Testis (tissue), 2 donors: ENCODE measurements at regions not wholly inside any gene's neighbourhood (a gene's known extent, or its start where the extent isn't known, plus 50 kb on each side); places are given as distances from the start of the nearest gene placed in this dataset.

ENCODE experiments used
- DNase-seq: peaks from one replicate; pipeline ENCODE4 v3.0.0-alpha.2; 2019
- H3K27ac ChIP-seq, 2 donors: fragments of 200-600 bp; sonication (generic); one replicate each; pipeline ENCODE4 v1.5.1; 2019
- H3K27me3 ChIP-seq: fragments of 200-600 bp; sonication (generic); one replicate; pipeline ENCODE4 v1.5.1; 2019
- H3K36me3 ChIP-seq: fragments of 200-600 bp; sonication (generic); one replicate; pipeline ENCODE4 v1.5.1; 2017; ENCODE audit warnings: low read depth; ENCODE audit errors: missing control alignments
- H3K4me1 ChIP-seq: fragments of 200-600 bp; sonication (generic); one replicate; pipeline ENCODE4 v1.5.1; 2019
- H3K4me3 ChIP-seq, 2 donors: fragments of 200-600 bp; sonication (generic); one replicate each; pipeline ENCODE4 v1.5.1; 2017 to 2019
- H3K9me3 ChIP-seq: fragments of 200-600 bp; sonication (generic); one replicate; pipeline ENCODE4 v1.5.1; 2017
- CTCF ChIP-seq, 3 experiments: fragments of 450-650 bp in 2 of 3; fragments of 200-600 bp in 1 of 3; sonication (generic) in 1 of 3; IDR thresholded peaks; one replicate each; pipeline ENCODE4 v1.5.1; 2016 to 2019; ENCODE audit warnings: antibody characterized with exemption in 3 of 3, mild to moderate bottlenecking in 2 of 3, moderate library complexity in 1 of 3
- POLR2A ChIP-seq: fragments of 450-650 bp; IDR thresholded peaks from one replicate; pipeline ENCODE4 v1.6.1; 2017; ENCODE audit warnings: antibody characterized with exemption, mild to moderate bottlenecking, moderate library complexity
- WGBS, 2 donors: methylation state at CpG; one replicate each; pipeline ENCODE4 v1.1.5; 2018; 5-methylcytosine and 5-hydroxymethylcytosine counted together
- intact Hi-C: fragments of 100-400 bp; cut with DNase I; formaldehyde crosslinking; loops from one replicate; pipeline ENCODE4 v1.15.1; 2023; ENCODE audit warnings: low total_unique reads

- 92 to 100% methylated on average over 1 of the region's 1 CpG for WGBS, 2 donors
- H3K4me3 ChIP-seq = no peak overlapping the region
- H3K36me3 ChIP-seq = no peaks in the 10 kb centered on the region
- H3K27me3 ChIP-seq = no peaks in the 10 kb centered on the region
- intact Hi-C loops = no loop called here
- no peak for DNase-seq
- TF ChIP-seq CTCF (IDR thresholded peaks at IDR 0.05) = no peak
- no peak for TF ChIP-seq POLR2A
- no peaks in the 10 kb centered on the region for H3K9me3 ChIP-seq
- no peak overlapping the region for H3K27ac ChIP-seq
- no peaks in the 10 kb centered on the region for H3K4me1 ChIP-seq
These were observed 256.8 kb upstream of the NFIA start for GRCh38 chr1:60825593-60825992.

GRCh38 chr1:60823151-60823550 is 259.2 kb upstream of the NFIA start:
- Histone ChIP-seq H3K36me3 (no peaks in the 10 kb centered on the region), H3K27me3 (no peaks in the 10 kb centered on the region), H3K9me3 (no peaks in the 10 kb centered on the region), H3K4me1 (no peaks in the 10 kb centered on the region), H3K27ac (no peak overlapping the region), H3K4me3 (no peak overlapping the region)
- no peak for TF ChIP-seq POLR2A
- no peak for TF ChIP-seq CTCF (IDR thresholded peaks at IDR 0.05)
- DNase-seq = no peak
- intact Hi-C loops = no loop called here
- WGBS, 2 donors = 88 to 95% methylated on average over 1 of the region's 1 CpG

GRCh38 chr1:60822252-60822651 is 260.1 kb upstream of the NFIA start:
- Histone ChIP-seq H3K9me3 (no peaks in the 10 kb centered on the region), H3K36me3 (no peaks in the 10 kb centered on the region), H3K4me1 (no peaks in the 10 kb centered on the region), H3K4me3 (no peak overlapping the region), H3K27ac (no peak overlapping the region), H3K27me3 (no peaks in the 10 kb centered on the region)
- 75 to 94% methylated on average over 1 of the region's 1 CpG for WGBS, 2 donors
- DNase-seq = no peak
- TF ChIP-seq POLR2A (no peak), CTCF (IDR thresholded peaks at IDR 0.05) (no peak)
- intact Hi-C loops = no loop called here

GRCh38 chr1:60821156-60821555 is 261.2 kb upstream of the NFIA start:
- intact Hi-C loops = no loop called here
- Histone ChIP-seq H3K4me3 (no peak overlapping the region), H3K27me3 (no peaks in the 10 kb centered on the region), H3K27ac (no peak overlapping the region), H3K4me1 (no peaks in the 10 kb centered on the region), H3K36me3 (no peaks in the 10 kb centered on the region), H3K9me3 (no peaks in the 10 kb centered on the region)
- no peak for DNase-seq
- 79 to 98% methylated on average over 1 of the region's 1 CpG for WGBS, 2 donors
- TF ChIP-seq POLR2A (no peak), CTCF (IDR thresholded peaks at IDR 0.05) (no peak)

- no peak for TF ChIP-seq POLR2A
- Histone ChIP-seq H3K4me1 (no peaks in the 10 kb centered on the region), H3K9me3 (no peaks in the 10 kb centered on the region), H3K4me3 (no peak overlapping the region), H3K36me3 (no peaks in the 10 kb centered on the region), H3K27me3 (no peaks in the 10 kb centered on the region), H3K27ac (no peak overlapping the region)
- 51 to 57% methylated on average over 4 of the region's 4 CpGs for WGBS, 2 donors
- intact Hi-C loops = no loop called here
- peak; percentile 25 for DNase-seq
These were observed 263.2 kb upstream of the NFIA start for GRCh38 chr1:60818969-60819701.
